ENCODE measurements at regions not wholly inside any gene's neighbourhood (a gene's known extent, or its start where the extent isn't known, plus 50 kb on each side); places are given as distances from the start of the nearest gene placed in this dataset.

- TF ChIP-seq CTCF (IDR thresholded peaks at IDR 0.05; ENCODE audit: poor library complexity, severe bottlenecking), result no peak
- no peak for TF ChIP-seq POLR2AphosphoS5 (IDR thresholded peaks at IDR 0.05)
- no peak for TF ChIP-seq TAF1 (IDR thresholded peaks at IDR 0.05; ENCODE audit: low read depth)
These were observed 695.1 kb downstream of the NR2F1-AS1 start for GRCh38 chr5:92885950-92886349.
